Choroid plexus epithelial cell (primary cell): ENCODE measurements at regions not wholly inside any gene's neighbourhood (a gene's known extent, or its start where the extent isn't known, plus 50 kb on each side); places are given as distances from the start of the nearest gene placed in this dataset.
"Not testable (repeated sequence)": the region's sequence is repeated elsewhere in the genome, so short reads cannot be mapped to it uniquely, and the experiment has no call there.

Experiments used
- DNase-seq: peaks from one replicate; pipeline ENCODE4 v3.0.0-alpha.2; 2010; ENCODE audit warnings: low read depth
- H3K4me3 ChIP-seq: 2 replicates; pipeline ENCODE4 v1.5.1; 2011; ENCODE audit warnings: low read depth, mild to moderate bottlenecking, control low read depth, low read length, moderate library complexity
- TF ChIP-seq, protein P1 (sequence below): conservative IDR thresholded peaks from 2 replicates; pipeline ENCODE4 v1.5.1; 2011; ENCODE audit warnings: low read depth, mild to moderate bottlenecking, control low read depth, inconsistent platforms, low read length, moderate library complexity

- H3K4me3 ChIP-seq, result no peak overlapping the region
- TF ChIP-seq, protein P1, sequence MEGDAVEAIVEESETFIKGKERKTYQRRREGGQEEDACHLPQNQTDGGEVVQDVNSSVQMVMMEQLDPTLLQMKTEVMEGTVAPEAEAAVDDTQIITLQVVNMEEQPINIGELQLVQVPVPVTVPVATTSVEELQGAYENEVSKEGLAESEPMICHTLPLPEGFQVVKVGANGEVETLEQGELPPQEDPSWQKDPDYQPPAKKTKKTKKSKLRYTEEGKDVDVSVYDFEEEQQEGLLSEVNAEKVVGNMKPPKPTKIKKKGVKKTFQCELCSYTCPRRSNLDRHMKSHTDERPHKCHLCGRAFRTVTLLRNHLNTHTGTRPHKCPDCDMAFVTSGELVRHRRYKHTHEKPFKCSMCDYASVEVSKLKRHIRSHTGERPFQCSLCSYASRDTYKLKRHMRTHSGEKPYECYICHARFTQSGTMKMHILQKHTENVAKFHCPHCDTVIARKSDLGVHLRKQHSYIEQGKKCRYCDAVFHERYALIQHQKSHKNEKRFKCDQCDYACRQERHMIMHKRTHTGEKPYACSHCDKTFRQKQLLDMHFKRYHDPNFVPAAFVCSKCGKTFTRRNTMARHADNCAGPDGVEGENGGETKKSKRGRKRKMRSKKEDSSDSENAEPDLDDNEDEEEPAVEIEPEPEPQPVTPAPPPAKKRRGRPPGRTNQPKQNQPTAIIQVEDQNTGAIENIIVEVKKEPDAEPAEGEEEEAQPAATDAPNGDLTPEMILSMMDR, result no peak
- no peak for DNase-seq
Measured at GRCh38 chr6:85347812-85348211, 102.1 kb upstream of the NT5E start.

DNA sequence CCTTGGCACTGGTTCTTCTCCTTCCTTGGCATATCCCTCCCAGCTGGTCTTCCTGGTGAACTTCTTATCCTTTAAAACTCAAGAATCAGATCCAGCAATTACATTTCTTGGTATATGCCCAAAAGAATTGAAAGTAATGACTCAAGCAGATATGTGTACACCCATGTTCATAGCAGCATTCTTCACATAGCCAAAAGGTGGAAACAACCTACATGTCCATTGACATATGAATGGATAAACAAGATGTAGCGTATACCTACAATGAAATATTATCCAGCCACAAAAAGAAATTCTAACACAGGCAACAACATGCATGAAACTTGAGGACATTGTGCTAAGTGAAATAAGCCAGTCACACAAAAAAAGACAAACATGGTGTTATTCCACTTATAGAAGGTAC lies 103.7 kb upstream of the NT5E start:
- TF ChIP-seq, protein P1, result no peak
- DNase-seq, result no peak
- no peak overlapping the region for H3K4me3 ChIP-seq

- no peak for DNase-seq
- TF ChIP-seq, protein P1, result no peak
- no peak overlapping the region for H3K4me3 ChIP-seq
Measured at GRCh38 chr6:85344996-85345395, 104.9 kb upstream of the NT5E start.

GRCh38 chr6:85343428-85343827 lies 106.5 kb upstream of the NT5E start:
- no peak for DNase-seq
- H3K4me3 ChIP-seq, result no peak overlapping the region
- TF ChIP-seq, protein P1, result no peak

- DNase-seq, result no peak
- TF ChIP-seq, protein P1, result no peak
- H3K4me3 ChIP-seq, result no peak overlapping the region
Measured at GRCh38 chr6:85329196-85329595, 120.7 kb upstream of the NT5E start.

- DNase-seq, H3K4me3 ChIP-seq: not testable (repeated sequence)
Measured at GRCh38 chr6:85325811-85326210, 124.1 kb upstream of the NT5E start.

DNA sequence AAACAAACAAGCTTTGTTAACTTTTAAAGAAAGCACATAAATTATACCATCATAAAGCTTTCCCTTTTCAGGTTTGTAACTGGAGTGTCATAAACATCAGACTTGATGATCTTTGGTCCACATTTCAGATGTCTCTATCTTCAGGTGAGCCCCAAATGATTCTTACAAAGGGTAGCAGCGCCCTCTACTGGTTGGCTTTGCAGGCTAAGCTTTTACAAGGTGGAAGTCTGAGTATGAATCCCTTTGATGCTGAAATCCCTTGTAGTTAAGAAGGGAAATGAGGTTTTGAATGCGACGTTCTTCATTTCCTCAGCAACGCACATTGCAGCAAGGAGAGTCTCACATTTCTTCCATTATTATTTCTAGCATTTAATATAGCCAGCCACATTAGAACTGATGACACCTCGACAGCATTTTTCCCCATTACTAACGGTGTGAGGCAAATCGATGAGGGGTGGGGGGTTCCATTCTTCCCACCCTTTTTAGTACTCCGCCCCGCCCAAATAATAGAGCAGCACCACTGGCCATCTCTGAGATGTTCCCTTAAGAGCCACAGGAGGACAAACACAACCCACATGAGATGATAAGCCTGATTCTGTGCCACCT lies 126.3 kb upstream of the NT5E start:
- DNase-seq, result peak; percentile 94
- no peak overlapping the region for H3K4me3 ChIP-seq
- TF ChIP-seq, protein P1, result peak; percentile 96
